Heart left ventricle (tissue), 16 donors: ENCODE measurements at regions not wholly inside any gene's neighbourhood (a gene's known extent, or its start where the extent isn't known, plus 50 kb on each side); places are given as distances from the start of the nearest gene placed in this dataset.

Experiments
- ATAC-seq, 4 donors: fragments of 200-7000 bp; cut with Tn5 transposase; one replicate each; pipeline ENCODE4 v1.9.1; 2020 to 2022; ENCODE audit warnings: moderate library complexity in 4 of 4, mild to moderate bottlenecking in 3 of 4, moderate number of reproducible peaks in 1 of 4
- DNase-seq, 5 donors: peaks; one replicate each; pipeline ENCODE4 v3.0.0-alpha.2; 2020
- H3K27ac ChIP-seq, 12 donors: fragments of 200-600 bp; sonication (generic) in 4 of 12; one replicate each; pipeline versions ENCODE4 v1.5.0 to v1.8.0; 2016 to 2022; ENCODE audit warnings: mild to moderate bottlenecking in 2 of 12
- H3K27me3 ChIP-seq, 9 donors: fragments of 200-600 bp; sonication (generic) in 2 of 9; one replicate each; pipeline versions ENCODE4 v1.5.1 to v1.8.0; 2016 to 2022; ENCODE audit warnings: mild to moderate bottlenecking in 3 of 9
- H3K36me3 ChIP-seq, 9 donors: fragments of 200-600 bp; sonication (generic) in 2 of 9; one replicate each; pipeline versions ENCODE4 v1.5.0 to v1.8.0; 2018 to 2022; ENCODE audit warnings: mild to moderate bottlenecking in 2 of 9
- H3K4me1 ChIP-seq, 12 donors: fragments of 200-600 bp; sonication (generic) in 4 of 12; one replicate each; pipeline versions ENCODE4 v1.5.0 to v1.8.0; 2016 to 2022; ENCODE audit warnings: mild to moderate bottlenecking in 3 of 12
- H3K4me3 ChIP-seq, 12 donors: fragments of 200-600 bp; sonication (generic) in 4 of 12; one replicate each; pipeline versions ENCODE4 v1.5.0 to v1.8.0; 2017 to 2022; ENCODE audit warnings: mild to moderate bottlenecking in 9 of 12, moderate library complexity in 4 of 12
- H3K9me3 ChIP-seq, 12 donors: fragments of 200-600 bp; sonication (generic) in 4 of 12; one replicate each; pipeline versions ENCODE4 v1.5.0 to v1.8.0; 2016 to 2022; ENCODE audit warnings: mild to moderate bottlenecking in 1 of 12
- POLR2A ChIP-seq, 2 donors: fragments of 450-650 bp; IDR thresholded peaks; one replicate each; pipeline ENCODE4 v1.6.1; 2017; ENCODE audit warnings: antibody characterized with exemption in 2 of 2, mild to moderate bottlenecking in 2 of 2, moderate library complexity in 2 of 2
- WGBS, 4 donors: extraction: QIAGEN DNeasy Blood & Tissue Kit in 2 of 4; methylation state at CpG; one replicate each; pipeline versions ENCODE4 v1.1.5 to v1.1.7; 2013 to 2018; 5-methylcytosine and 5-hydroxymethylcytosine counted together
- intact Hi-C, 10 donors: fragments of 100-400 bp; cut with DNase I; formaldehyde crosslinking; loops; one replicate each; pipeline versions ENCODE4 v1.11.1 to v1.14.2; 2022
- TF ChIP-seq, protein P1 (sequence below), 12 donors: fragments of 200-600 bp; sonication (generic) in 4 of 12; IDR thresholded peaks; one replicate each; pipeline versions ENCODE4 v1.5.0 to v1.8.0; 2018 to 2022; ENCODE audit warnings: antibody characterized with exemption in 12 of 12, mild to moderate bottlenecking in 5 of 12
- donor health status: ischemic (EF 13 %, LVEDD 7.1; RV severe dilation, severe dysfunction).
- donor health status: healthy with polysubstance abuse.
- donor health status: DM: no; HTN: yes; CAD: no.
- donor health status: DM: no; HTN: no; CAD: no.
- donor health status: ischemic (EF 25% LVEDD 6.9; RV normal size, moderate dysfunction).
- donor health status: ischemic (EF 25% LVEDD 5.7; RV mildly dilated, moderate dysfunction).
- donor health status: healthy.
- donor health status: DM: yes; HTN: yes; CAD: no.
- donor health status: ischemic (EF 35%, LVEDD 5.7; RV mildly dilated, moderate dysfunction).
- donor health status: nonischemic (EF 11% LVEDD 7.7; RV severe dilation, severe dysfunction).
- donor health status: DM: yes; HTN: yes; CAD: no.
- donor health status: PGD.
- donor health status: ischemic (EF 29% LVEDD 5.4; RV normal size, mild dysfunction).
- donor health status: nonischemic (EF 23%, LVEDD 6.1; RV moderate dilation, normal function).

DNA sequence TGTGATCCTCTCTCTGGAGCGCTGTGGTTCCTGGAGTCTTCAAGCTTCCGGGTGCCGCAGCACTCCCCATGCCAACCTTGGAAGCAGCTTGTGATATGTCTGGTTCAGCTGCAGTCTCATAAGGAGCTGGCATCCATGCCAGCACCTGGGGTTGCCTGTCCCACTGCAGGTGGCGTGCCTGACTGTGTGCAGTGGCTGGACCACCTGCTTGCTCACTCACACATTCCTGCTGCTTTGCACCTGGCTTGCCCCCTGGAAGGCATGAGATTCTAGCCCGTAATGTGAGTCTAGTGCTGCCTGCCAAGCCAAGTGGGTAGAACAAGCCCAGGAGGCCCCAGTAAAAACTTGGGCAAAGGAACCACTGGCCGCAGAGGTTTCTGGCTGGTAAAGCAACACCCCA lies 687.2 kb upstream of the AADAT start:
- intact Hi-C loops, result no loop called here
- Histone ChIP-seq H3K36me3 (no peaks in the 10 kb centered on the region), H3K9me3 (peaks cover 0 to 9% (median 0%) of the 10 kb centered on the region in 12 donors), H3K4me3 (no peak overlapping the region), H3K27me3 (no peaks in the 10 kb centered on the region), H3K4me1 (no peaks in the 10 kb centered on the region), H3K27ac (no peak overlapping the region)
- DNase-seq (no peak), ATAC-seq (no peak)
- WGBS, 4 donors, result 79 to 89% (median 86%) methylated on average over 5 to 6 of the region's 6 CpGs
- TF ChIP-seq POLR2A (IDR thresholded peaks at IDR 0.05), result no peak
- TF ChIP-seq, protein P1, sequence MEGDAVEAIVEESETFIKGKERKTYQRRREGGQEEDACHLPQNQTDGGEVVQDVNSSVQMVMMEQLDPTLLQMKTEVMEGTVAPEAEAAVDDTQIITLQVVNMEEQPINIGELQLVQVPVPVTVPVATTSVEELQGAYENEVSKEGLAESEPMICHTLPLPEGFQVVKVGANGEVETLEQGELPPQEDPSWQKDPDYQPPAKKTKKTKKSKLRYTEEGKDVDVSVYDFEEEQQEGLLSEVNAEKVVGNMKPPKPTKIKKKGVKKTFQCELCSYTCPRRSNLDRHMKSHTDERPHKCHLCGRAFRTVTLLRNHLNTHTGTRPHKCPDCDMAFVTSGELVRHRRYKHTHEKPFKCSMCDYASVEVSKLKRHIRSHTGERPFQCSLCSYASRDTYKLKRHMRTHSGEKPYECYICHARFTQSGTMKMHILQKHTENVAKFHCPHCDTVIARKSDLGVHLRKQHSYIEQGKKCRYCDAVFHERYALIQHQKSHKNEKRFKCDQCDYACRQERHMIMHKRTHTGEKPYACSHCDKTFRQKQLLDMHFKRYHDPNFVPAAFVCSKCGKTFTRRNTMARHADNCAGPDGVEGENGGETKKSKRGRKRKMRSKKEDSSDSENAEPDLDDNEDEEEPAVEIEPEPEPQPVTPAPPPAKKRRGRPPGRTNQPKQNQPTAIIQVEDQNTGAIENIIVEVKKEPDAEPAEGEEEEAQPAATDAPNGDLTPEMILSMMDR (IDR thresholded peaks at IDR 0.05), result no peak

DNA sequence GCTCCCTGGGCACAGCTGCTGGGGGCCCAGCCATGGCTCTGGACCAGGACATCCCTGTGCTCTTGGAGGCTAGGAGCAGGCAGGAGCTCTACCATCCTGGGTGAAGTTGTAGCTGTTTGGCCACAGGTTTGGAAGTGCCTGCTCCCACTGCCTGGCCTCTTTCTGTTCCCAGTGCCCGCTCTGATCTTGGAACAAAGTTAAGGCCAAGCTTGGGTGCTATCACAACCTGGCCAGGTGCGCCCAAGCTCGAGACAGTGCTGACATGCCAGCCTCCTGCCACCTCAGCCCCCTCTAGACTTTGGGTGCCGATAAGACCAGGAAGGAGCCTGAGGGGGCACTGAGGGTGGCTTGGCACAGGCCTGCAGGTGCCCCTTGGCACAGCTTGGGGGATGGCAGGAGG lies 686.1 kb upstream of the AADAT start:
- Histone ChIP-seq H3K4me3 (no peak overlapping the region), H3K27me3 (no peaks in the 10 kb centered on the region), H3K9me3 (peaks cover 0 to 4% (median 0%) of the 10 kb centered on the region in 12 donors), H3K27ac (no peak overlapping the region), H3K4me1 (no peaks in the 10 kb centered on the region), H3K36me3 (no peaks in the 10 kb centered on the region)
- 67 to 84% (median 74%) methylated on average over 1 to 4 of the region's 4 CpGs for WGBS, 4 donors
- intact Hi-C loops, result no loop called here
- ATAC-seq (no peak), DNase-seq (no peak)
- TF ChIP-seq POLR2A (IDR thresholded peaks at IDR 0.05), result no peak

DNA sequence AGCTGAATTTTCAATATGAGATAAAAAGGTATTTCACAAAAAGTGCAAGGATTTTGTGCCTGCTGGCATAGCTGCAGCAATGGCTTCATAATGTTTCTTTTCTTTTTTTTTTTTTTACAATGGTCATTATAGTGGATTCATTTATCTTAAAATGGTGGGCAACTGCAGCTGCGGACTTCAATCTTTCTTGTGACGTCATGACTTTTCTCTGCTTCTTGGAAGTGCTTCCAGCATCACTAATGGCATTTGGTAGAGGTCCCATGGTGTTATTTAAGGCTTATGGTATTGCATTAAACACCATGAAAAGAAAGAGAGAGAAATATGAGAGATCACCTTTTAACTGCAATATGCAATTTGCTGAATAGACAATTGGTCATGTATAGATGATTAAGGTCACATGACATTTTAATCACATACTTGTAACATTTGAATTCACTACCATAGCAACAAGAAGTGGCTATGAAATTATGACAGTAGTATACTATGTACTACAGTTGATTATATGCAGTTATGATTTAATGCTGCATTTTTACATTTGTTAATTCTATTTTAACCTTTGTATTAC lies 684.0 kb upstream of the AADAT start:
- H3K27me3 ChIP-seq, result no peaks in the 10 kb centered on the region
- H3K27ac ChIP-seq, result no peak overlapping the region
- H3K4me3 ChIP-seq, result no peak overlapping the region
- H3K36me3 ChIP-seq, result no peaks in the 10 kb centered on the region
- no peak for TF ChIP-seq POLR2A (IDR thresholded peaks at IDR 0.05)
- H3K9me3 ChIP-seq, result peaks cover 0 to 4% (median 0%) of the 10 kb centered on the region in 12 donors
- ATAC-seq, result no peak
- intact Hi-C loops, result no loop called here
- DNase-seq, result no peak
- H3K4me1 ChIP-seq, result no peaks in the 10 kb centered on the region
- 61 to 67% (median 64%) methylated on average over 2 of the region's 2 CpGs for WGBS, 4 donors

- Histone ChIP-seq H3K9me3 (peaks cover 0 to 4% (median 0%) of the 10 kb centered on the region in 12 donors), H3K4me3 (no peak overlapping the region), H3K36me3 (no peaks in the 10 kb centered on the region), H3K4me1 (no peaks in the 10 kb centered on the region), H3K27ac (no peak overlapping the region), H3K27me3 (no peaks in the 10 kb centered on the region)
- intact Hi-C loops, result no loop called here
- ATAC-seq (no peak), DNase-seq (no peak)
- TF ChIP-seq, protein P1 (IDR thresholded peaks at IDR 0.05), result no peak
- TF ChIP-seq POLR2A (IDR thresholded peaks at IDR 0.05), result no peak
- 49 to 64% (median 57%) methylated on average over 1 of the region's 1 CpG for WGBS, 4 donors
Measured at GRCh38 chr4:170772429-170772828, 682.7 kb upstream of the AADAT start.

DNA sequence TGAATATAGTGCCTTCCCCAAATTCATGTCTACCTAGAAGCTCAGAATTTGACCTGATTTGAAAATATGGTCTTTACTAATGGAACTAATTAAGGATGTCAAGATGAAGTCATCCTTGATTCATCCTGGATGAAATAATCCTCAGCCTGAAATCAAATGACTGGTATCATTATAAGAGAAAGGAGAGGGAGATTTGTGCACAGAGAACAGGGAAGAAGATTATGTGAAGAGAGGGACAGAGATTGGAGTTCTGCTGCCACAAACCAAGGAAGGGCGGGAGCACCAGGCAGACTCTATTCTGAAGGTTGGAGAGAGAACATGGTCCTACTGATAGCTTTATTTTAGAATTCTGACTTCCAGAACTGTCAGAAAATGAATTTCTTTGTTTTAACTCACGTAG lies 680.9 kb upstream of the AADAT start:
- no peaks in the 10 kb centered on the region for H3K4me1 ChIP-seq
- DNase-seq (no peak), ATAC-seq (no peak)
- H3K36me3 ChIP-seq, result no peaks in the 10 kb centered on the region
- peaks cover 0 to 8% (median 0%) of the 10 kb centered on the region in 12 donors for H3K9me3 ChIP-seq
- no peak overlapping the region for H3K27ac ChIP-seq
- intact Hi-C loops, result no loop called here
- no peaks in the 10 kb centered on the region for H3K27me3 ChIP-seq
- TF ChIP-seq, protein P1 (IDR thresholded peaks at IDR 0.05), result no peak
- no peak for TF ChIP-seq POLR2A (IDR thresholded peaks at IDR 0.05)
- 54 to 61% (median 58%) methylated on average over 2 of the region's 2 CpGs for WGBS, 4 donors
- H3K4me3 ChIP-seq, result no peak overlapping the region
